ENCODE measurements at regions not wholly inside any gene's neighbourhood (a gene's known extent, or its start where the extent isn't known, plus 50 kb on each side); places are given as distances from the start of the nearest gene placed in this dataset.

- DNase-seq (ENCODE audit: low read depth in 2 of 2), result no peak
Measured at GRCh38 chr12:116381744-116382685, 104.5 kb upstream of the MED13L start.

DNA sequence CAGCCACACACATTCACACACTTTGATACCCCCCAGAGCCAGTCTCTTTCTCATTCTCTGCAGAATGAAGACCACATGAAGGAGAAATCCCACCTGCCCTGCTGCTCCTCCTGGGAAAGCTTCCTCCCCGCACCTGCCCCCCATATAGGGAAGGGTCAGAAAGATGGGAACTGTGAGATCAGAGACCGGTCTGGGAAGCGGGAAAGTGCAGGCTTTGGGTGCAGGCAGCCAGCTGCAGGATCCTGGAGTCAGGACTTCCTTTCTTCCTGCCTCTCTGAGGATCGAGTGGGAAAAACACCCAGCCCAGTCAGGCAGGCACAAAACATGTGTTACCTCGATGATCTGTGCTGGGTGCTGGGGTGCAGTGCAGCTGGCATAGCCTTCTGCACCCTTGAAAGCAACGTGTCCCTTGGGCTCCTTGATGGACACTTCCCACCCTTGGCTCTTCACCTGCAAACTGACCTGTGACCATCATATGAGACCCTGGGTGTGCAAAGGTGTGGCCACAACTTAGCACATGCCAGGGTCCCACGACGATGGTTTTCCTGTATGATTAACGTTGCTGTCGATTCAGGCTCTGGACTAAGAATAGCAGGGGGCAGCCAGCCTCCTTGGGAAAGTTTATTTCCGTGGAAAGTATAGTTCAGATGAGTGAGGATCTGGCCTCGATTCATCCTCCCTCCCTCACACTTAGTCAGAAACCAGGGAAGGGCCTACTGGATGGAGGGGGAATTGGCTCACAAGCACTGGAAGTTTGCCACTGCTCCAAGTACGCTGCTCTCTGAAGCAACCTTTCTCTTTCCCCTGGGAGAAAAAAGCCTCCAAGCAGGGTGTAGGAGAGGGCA, 105.4 kb upstream of the MED13L start:
- DNase-seq (ENCODE audit: low read depth in 2 of 2), result no peak

DNA sequence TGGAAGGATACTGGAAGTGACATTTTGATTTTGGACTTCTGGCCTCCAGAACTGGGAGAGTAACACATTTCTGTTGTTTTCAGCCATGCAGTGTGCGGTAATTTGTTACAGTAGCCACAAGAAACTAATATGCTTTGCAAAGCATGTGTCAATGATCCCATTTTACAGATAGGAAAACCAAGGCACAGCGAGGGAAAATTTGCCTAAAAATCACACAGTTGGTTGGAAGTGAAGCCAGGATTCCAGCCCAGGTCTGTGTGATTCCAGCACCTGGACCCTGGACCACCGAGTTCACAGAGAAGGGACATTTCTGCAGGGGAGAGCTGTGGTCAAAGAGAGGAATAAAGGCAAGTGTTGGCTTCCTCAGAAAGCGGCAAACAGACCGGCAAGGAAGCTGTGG, 106.7 kb upstream of the MED13L start:
- no peak for DNase-seq (ENCODE audit: low read depth in 2 of 2)

GRCh38 chr12:116384691-116385485, 107.4 kb upstream of the MED13L start:
- no peak for DNase-seq (ENCODE audit: low read depth in 2 of 2)

DNA sequence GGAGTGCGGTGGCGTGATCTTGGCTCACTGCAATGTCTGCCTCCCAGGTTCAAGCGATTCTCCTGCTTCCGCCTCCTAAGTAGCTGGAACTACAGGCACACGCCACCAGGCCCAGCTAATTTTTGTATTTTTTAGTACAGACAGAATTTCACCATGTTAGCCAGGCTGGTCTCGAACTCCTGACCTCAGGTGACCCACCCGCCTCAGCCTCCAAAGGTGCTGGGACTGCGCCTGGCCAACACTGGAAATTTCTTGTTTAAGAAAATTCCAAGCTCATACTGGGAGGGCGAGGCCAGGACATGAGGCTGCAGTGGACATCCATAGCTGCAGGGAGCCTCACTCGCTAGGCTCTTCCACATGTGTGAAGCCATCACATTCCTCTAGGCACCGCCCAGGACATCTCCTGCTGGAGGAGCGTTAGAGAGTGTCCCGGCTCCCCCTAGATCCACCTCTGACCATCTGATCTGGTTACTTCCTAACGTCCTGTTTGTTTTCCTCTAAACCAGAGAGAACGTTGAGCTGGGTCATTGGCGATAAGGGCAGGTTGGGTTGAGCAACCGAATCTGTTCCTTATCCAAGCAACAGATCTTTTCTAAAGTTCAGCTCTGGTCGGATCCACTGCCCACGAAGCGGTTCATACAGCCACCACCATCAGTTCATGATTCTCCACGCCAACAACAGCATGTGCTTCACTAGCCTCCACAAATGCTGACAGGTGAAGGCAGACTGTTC, 108.2 kb upstream of the MED13L start:
- no peak for DNase-seq (ENCODE audit: low read depth in 2 of 2)

- no peak for DNase-seq (ENCODE audit: low read depth in 2 of 2)
Measured at GRCh38 chr12:116389326-116389725, 111.8 kb upstream of the MED13L start.

DNA sequence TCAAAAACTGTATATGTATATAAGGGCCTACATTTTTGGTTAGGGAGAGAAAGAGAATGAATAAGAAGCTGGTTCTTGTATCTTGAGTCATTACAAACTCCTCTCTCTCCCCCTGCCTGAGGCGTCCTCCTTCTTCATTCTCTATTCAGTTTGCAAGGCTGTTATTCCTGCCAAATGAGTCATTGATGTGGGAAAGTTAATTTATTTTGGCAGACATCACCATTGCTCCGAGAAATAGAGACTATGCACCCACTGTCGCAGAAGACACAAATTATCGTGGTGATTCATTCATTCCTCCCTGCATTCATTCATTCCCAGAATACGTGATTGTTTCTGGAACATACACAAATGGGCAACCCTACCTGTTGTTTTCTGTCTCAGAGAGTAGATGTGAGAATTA, 112.5 kb upstream of the MED13L start:
- DNase-seq (ENCODE audit: low read depth in 2 of 2), result no peak

- no peak for DNase-seq (ENCODE audit: low read depth in 2 of 2)
Measured at GRCh38 chr12:116390401-116391335, 113.2 kb upstream of the MED13L start.

- no peak for DNase-seq (ENCODE audit: low read depth in 2 of 2)
Measured at GRCh38 chr12:116391501-116391900, 114.0 kb upstream of the MED13L start.

GRCh38 chr12:116392061-116392460, 114.6 kb upstream of the MED13L start:
- DNase-seq (ENCODE audit: low read depth in 2 of 2), result no peak

DNA sequence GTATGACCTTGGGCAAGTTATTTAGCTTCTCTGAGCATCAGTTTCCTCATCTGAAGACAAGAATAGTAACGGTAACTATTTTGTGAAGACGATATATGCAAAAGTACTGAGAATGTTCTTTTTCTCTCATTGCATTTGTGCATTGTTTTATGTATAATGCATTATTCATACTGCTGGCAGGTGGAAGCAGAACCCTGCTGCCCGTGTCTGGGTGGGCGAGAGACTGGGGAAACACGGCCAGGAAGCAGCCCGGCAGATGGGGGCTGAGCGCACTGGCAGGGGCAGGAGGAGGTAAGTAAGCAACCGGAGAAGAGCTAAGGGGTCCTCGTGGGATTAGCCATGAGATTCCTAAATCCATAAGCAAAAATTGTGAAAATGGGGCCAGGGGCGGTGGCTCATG, 115.8 kb upstream of the MED13L start:
- DNase-seq (ENCODE audit: low read depth in 2 of 2), result no peak

GRCh38 chr12:116393859-116394650, 116.6 kb upstream of the MED13L start:
- DNase-seq (ENCODE audit: low read depth in 2 of 2), result no peak

- DNase-seq (ENCODE audit: low read depth in 2 of 2), result no peak
Measured at GRCh38 chr12:116395396-116395795, 117.9 kb upstream of the MED13L start.

GRCh38 chr12:116397148-116397547, 119.7 kb upstream of the MED13L start:
- DNase-seq (ENCODE audit: low read depth in 2 of 2), result no peak

DNA sequence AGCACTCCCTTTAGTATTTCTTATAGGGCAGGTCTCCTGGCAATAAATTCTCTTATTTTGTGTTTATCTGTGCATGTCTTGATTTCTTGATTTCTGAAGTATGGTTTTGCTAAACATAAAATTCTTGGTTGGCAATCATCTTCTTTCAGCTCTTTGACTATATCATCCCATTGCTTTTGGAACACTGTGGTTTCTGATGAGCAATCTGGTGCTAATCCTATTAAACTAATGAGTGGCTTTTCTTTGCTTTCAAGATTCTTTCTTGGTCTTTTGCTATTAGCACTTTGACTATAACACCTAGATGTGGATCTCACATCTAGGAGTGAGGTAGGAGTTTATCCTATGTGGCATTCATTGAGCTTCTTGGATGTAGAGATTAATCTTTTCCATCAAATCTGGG, 120.7 kb upstream of the MED13L start:
- DNase-seq (ENCODE audit: low read depth in 2 of 2), result no peak

GRCh38 chr12:116399055-116399454, 121.6 kb upstream of the MED13L start:
- no peak for DNase-seq (ENCODE audit: low read depth in 2 of 2)

DNA sequence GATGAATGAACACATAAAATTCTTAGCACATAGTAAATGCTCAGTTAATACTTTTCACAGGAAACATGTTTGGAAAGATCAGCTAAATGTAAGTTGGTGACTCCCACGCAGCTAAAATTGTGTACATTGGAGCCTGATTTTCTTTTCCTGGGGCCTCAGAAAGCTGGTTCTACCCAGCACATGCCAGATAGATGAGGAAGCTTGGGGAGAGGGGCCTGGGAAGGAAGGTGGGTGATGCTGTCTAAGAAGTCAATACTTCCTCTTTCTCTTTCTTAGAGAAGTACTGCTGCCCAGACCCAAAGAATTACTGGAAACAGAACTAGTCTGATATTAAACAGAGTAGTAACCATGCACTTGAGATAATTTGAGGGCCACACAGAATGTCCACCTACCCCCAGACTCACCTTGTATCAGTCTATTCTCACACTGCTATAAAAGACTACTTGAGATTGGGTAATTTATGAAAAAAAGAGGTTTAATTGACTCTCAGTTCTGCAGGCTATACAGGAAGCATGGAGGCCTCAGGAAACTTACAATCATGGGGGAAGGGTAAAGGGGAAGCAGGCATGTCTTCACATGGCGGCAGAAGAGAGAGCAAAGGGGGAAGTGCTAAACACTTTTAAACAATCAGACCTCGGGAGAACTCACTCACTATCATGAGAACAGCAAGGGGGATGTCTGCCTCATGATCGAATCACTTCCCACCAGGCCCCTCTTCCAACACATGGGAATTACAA, 123.3 kb upstream of the MED13L start:
- no peak for DNase-seq (ENCODE audit: low read depth in 2 of 2)

DNA sequence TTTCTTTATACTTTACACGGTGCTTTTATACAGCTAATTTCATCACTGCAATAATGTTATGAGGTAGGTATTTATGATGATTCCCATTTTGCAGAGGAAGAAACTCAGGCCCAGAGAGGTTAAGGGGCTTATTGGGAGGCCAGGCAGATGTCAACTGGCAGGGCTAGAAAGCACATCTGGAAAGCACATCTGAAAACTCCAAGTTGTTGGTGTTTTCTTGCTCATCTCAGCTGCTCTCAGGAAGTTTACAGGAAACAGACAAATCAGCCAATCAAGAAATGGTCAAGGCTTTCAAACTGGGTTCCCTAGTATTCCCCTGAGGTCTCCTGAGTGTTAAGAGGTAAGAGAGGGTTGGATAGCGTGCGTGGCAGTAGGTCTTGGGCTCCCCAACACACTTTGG, 124.1 kb upstream of the MED13L start:
- DNase-seq (ENCODE audit: low read depth in 2 of 2), result no peak

Measured in activated CD8-positive, alpha-beta memory T cell treated with anti-CD3 and anti-CD28 coated beads for 4 hours (primary cell).